MM.1S (cell line): ENCODE measurements at regions not wholly inside any gene's neighbourhood (a gene's known extent, or its start where the extent isn't known, plus 50 kb on each side); places are given as distances from the start of the nearest gene placed in this dataset.
"Not testable (repeated sequence)": the region's sequence is repeated elsewhere in the genome, so short reads cannot be mapped to it uniquely, and the experiment has no call there.

Source experiments
- DNase-seq: peaks from one replicate; pipeline ENCODE4 v3.0.0-alpha.2; 2015
- H2AFZ ChIP-seq: fragments of 300-600 bp; sonication (generic); 2 replicates; pipeline ENCODE4 v1.6.0; 2016; ENCODE audit warnings: antibody characterized with exemption, low read length
- H3F3A ChIP-seq: fragments of 300-600 bp; sonication (generic); 2 replicates; pipeline ENCODE4 v1.6.1; 2016; ENCODE audit warnings: mild to moderate bottlenecking, antibody characterized with exemption, low read length, moderate library complexity, mixed read lengths; ENCODE audit not compliant: insufficient read depth
- H3K27ac ChIP-seq: fragments of 300-600 bp; sonication (generic); 2 replicates; pipeline ENCODE4 v1.5.1; 2016; ENCODE audit warnings: mild to moderate bottlenecking, low read length
- H3K27me3 ChIP-seq: fragments of 300-600 bp; sonication (generic); replicated peaks from 2 replicates; pipeline ENCODE4 v1.6.0; 2016; ENCODE audit warnings: low read length; ENCODE audit not compliant: insufficient read depth
- H3K36me3 ChIP-seq: fragments of 300-600 bp; sonication (generic); replicated peaks from 2 replicates; pipeline ENCODE4 v1.6.1; 2016; ENCODE audit warnings: mild to moderate bottlenecking, low read length, mixed read lengths; ENCODE audit not compliant: insufficient read depth
- H3K4me1 ChIP-seq: fragments of 300-600 bp; sonication (generic); 2 replicates; pipeline ENCODE4 v1.6.1; 2016; ENCODE audit warnings: low read length, mixed read lengths
- H3K4me2 ChIP-seq: fragments of 300-600 bp; sonication (generic); 2 replicates; pipeline ENCODE4 v1.6.0; 2016; ENCODE audit warnings: low read depth, low read length
- H3K4me3 ChIP-seq: fragments of 300-600 bp; sonication (generic); 2 replicates; pipeline ENCODE4 v1.5.1; 2016; ENCODE audit warnings: low read length, mixed read lengths
- H3K79me2 ChIP-seq: fragments of 300-600 bp; sonication (generic); 2 replicates; pipeline ENCODE4 v1.6.1; 2016; ENCODE audit warnings: mixed run types, low read length, mixed read lengths
- H3K9ac ChIP-seq: fragments of 300-600 bp; sonication (generic); 2 replicates; pipeline ENCODE4 v1.6.1; 2016; ENCODE audit warnings: low read length, mixed read lengths
- H3K9me2 ChIP-seq: fragments of 300-600 bp; sonication (generic); replicated peaks from 2 replicates; pipeline ENCODE4 v1.6.1; 2016; ENCODE audit warnings: mild to moderate bottlenecking, low read length, mixed read lengths; ENCODE audit not compliant: insufficient read depth
- H3K9me3 ChIP-seq: fragments of 300-600 bp; sonication (generic); replicated peaks from 2 replicates; pipeline ENCODE4 v1.6.1; 2016; ENCODE audit warnings: mild to moderate bottlenecking, low read length, mixed read lengths; ENCODE audit not compliant: insufficient read depth
- H4K20me1 ChIP-seq: fragments of 300-600 bp; sonication (generic); 2 replicates; pipeline ENCODE4 v1.6.1; 2016; ENCODE audit warnings: mild to moderate bottlenecking, low read length, moderate library complexity, mixed read lengths; ENCODE audit not compliant: insufficient read depth
- EZH2 ChIP-seq: fragments of 300-600 bp; sonication (generic); optimal IDR thresholded peaks from 2 replicates; pipeline ENCODE3; 2017; ENCODE audit warnings: low read depth, mild to moderate bottlenecking, antibody characterized with exemption, low read length, mixed read lengths
- EZH2phosphoT487 ChIP-seq: fragments of 300-600 bp; sonication (generic); IDR thresholded peaks from 2 replicates; pipeline ENCODE4 v1.6.1; 2018; ENCODE audit warnings: antibody characterized with exemption, low read length
- TF ChIP-seq, protein P1 (sequence below): fragments of 300-600 bp; sonication (generic); IDR thresholded peaks from 2 replicates; pipeline ENCODE4 v1.5.1; 2016; ENCODE audit warnings: antibody characterized with exemption, low read length, mixed read lengths

DNA sequence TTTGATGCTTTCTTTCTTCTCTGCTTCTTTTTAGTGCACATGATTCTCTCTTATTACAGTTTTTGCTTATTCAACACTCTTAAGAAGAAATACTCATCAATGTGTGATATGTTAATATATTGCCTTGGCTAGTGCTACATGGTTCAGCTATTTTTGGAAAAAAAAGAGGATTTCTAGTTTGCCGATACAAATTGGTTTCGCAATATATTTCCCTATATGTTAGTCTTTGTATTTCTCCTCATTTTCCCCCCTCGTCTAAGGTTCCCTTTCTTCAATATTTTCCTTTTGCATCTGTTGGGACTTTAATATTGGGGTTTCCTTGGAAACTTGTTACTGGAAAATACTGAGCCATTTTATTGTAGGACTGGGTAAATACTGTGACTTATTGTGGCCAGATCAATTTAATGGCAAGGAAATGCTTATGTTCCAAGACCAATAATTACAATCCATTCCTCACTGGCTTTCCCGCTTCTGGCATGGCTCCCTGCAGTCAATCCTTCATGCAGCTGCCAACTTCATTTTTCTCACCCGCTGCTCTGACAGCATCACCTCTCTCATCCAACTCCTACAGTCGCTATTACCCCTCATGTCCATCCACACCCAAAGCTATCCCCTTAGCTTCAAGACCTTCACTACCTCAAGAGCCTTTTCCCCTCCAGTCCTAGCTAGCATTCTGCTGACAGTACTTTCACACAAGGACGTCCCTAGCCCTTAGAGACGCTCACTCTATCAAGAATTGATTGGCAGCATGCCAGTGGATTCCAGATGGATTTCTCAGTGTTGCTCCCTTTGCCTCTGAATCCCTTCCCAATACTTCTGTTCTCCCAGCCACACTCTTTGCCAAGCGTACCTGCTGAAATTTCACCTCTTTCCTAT lies 280.1 kb upstream of the TMTC4 start:
- Histone ChIP-seq H3K9me2 (no peaks in the 10 kb centered on the region), H3K79me2 (no peaks in the 10 kb centered on the region), H3K9ac (no peak overlapping the region), H3K27ac (no peak overlapping the region), H3K9me3 (no peaks in the 10 kb centered on the region), H3F3A (no peaks in the 10 kb centered on the region), H3K36me3 (no peaks in the 10 kb centered on the region), H4K20me1 (no peaks in the 10 kb centered on the region), H3K27me3 (no peaks in the 10 kb centered on the region), H2AFZ (no peak overlapping the region), H3K4me1 (no peaks in the 10 kb centered on the region), H3K4me3 (no peak overlapping the region), H3K4me2 (no peak overlapping the region)
- DNase-seq, result no peak
- TF ChIP-seq EZH2 (no peak), EZH2phosphoT487 (no peak)
- TF ChIP-seq, protein P1, sequence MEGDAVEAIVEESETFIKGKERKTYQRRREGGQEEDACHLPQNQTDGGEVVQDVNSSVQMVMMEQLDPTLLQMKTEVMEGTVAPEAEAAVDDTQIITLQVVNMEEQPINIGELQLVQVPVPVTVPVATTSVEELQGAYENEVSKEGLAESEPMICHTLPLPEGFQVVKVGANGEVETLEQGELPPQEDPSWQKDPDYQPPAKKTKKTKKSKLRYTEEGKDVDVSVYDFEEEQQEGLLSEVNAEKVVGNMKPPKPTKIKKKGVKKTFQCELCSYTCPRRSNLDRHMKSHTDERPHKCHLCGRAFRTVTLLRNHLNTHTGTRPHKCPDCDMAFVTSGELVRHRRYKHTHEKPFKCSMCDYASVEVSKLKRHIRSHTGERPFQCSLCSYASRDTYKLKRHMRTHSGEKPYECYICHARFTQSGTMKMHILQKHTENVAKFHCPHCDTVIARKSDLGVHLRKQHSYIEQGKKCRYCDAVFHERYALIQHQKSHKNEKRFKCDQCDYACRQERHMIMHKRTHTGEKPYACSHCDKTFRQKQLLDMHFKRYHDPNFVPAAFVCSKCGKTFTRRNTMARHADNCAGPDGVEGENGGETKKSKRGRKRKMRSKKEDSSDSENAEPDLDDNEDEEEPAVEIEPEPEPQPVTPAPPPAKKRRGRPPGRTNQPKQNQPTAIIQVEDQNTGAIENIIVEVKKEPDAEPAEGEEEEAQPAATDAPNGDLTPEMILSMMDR, result no peak

DNA sequence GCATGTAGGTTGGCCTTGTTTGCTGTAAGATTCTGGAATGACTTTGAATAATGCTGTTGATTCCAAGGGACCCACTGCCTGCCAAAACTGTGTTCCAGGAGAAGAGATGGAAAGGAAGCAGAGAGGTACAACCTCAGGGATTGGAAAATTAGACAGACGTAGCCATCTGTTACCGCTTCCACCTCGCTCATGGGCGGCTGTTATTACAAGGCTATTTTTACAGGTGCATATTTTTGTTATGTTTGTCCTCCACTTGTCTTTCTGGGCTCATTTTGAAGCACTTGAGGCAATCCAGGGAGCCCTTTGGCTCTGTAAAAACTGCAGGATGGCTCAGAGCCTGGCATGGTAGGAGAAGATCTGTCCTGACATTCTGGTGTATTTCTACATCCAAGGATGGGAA lies 276.4 kb upstream of the TMTC4 start:
- TF ChIP-seq EZH2phosphoT487 (no peak), EZH2 (no peak)
- TF ChIP-seq, protein P1, result no peak
- no peak for DNase-seq
- Histone ChIP-seq H3K4me1 (no peaks in the 10 kb centered on the region), H3K79me2 (no peaks in the 10 kb centered on the region), H3K9me3 (no peaks in the 10 kb centered on the region), H3K9me2 (no peaks in the 10 kb centered on the region), H3K9ac (no peak overlapping the region), H3K4me3 (no peak overlapping the region), H3K27me3 (no peaks in the 10 kb centered on the region), H3K27ac (no peak overlapping the region), H3K4me2 (no peak overlapping the region), H3K36me3 (no peaks in the 10 kb centered on the region), H3F3A (no peaks in the 10 kb centered on the region), H4K20me1 (no peaks in the 10 kb centered on the region), H2AFZ (no peak overlapping the region)

DNA sequence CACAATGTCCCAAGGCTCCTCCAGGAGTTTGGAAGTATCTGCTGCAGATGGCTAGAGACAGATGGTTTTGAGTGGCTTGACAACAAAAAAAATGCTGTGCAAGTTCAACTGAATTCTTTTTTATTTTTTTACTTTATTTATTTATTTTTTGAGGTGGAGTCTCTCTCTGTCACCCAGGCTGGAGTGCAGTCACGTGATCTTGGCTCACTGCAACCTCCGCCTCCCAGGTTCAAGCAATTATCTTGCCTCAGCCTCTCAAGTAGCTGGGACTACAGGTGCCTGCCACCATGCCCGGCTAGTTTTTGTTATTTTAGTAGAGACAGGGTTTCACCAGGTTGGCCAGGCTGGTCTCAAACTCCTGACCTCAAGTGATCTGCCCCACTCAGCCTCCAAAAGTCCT lies 274.3 kb upstream of the TMTC4 start:
- not testable (repeated sequence) for H3K4me3 ChIP-seq, H3K79me2 ChIP-seq, DNase-seq

DNA sequence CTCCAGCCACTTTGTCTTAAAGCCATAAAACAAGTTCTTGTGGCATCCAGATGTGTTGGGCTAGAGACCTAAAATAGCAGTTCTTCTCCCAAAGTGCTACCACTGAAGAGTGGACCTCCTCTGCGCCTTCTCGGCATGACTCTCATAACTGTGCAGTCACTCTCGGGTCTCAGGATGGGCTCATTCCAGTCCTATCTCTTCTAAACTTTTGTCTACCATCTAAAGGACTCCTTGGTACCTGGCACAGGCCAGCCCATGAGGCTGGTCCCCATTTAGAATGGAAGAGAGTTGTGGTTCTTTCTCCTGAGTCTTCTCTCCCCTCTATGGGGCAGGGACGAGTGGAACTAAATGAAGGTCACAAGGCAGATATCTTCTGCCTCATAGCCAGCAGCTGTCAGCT lies 272.0 kb upstream of the TMTC4 start:
- no peaks in the 10 kb centered on the region for H3K9me2 ChIP-seq
- TF ChIP-seq EZH2phosphoT487 (no peak), EZH2 (no peak)
- TF ChIP-seq, protein P1, result no peak
- no peak for DNase-seq
- no peak overlapping the region for H3K4me3 ChIP-seq
- no peaks in the 10 kb centered on the region for H4K20me1 ChIP-seq
- H3K27me3 ChIP-seq, result no peaks in the 10 kb centered on the region
- H3K4me1 ChIP-seq, result no peaks in the 10 kb centered on the region
- H3F3A ChIP-seq, result no peaks in the 10 kb centered on the region
- no peak overlapping the region for H3K4me2 ChIP-seq
- no peak overlapping the region for H3K27ac ChIP-seq
- no peak overlapping the region for H3K9ac ChIP-seq
- H2AFZ ChIP-seq, result no peak overlapping the region
- H3K36me3 ChIP-seq, result no peaks in the 10 kb centered on the region
- no peaks in the 10 kb centered on the region for H3K9me3 ChIP-seq
- no peaks in the 10 kb centered on the region for H3K79me2 ChIP-seq

More for the DNA sequence above, 274.3 kb upstream of the TMTC4 start:
- H4K20me1 ChIP-seq, H3K4me2 ChIP-seq, H3K9ac ChIP-seq, H3K9me3 ChIP-seq, H3K36me3 ChIP-seq, H2AFZ ChIP-seq, H3K27ac ChIP-seq, H3F3A ChIP-seq, H3K9me2 ChIP-seq, H3K4me1 ChIP-seq, H3K27me3 ChIP-seq: not testable (repeated sequence)
